ENCODE measurements at regions not wholly inside any gene's neighbourhood (a gene's known extent, or its start where the extent isn't known, plus 50 kb on each side); places are given as distances from the start of the nearest gene placed in this dataset.
"Not testable (repeated sequence)": the region's sequence is repeated elsewhere in the genome, so short reads cannot be mapped to it uniquely, and the experiment has no call there.

DNA sequence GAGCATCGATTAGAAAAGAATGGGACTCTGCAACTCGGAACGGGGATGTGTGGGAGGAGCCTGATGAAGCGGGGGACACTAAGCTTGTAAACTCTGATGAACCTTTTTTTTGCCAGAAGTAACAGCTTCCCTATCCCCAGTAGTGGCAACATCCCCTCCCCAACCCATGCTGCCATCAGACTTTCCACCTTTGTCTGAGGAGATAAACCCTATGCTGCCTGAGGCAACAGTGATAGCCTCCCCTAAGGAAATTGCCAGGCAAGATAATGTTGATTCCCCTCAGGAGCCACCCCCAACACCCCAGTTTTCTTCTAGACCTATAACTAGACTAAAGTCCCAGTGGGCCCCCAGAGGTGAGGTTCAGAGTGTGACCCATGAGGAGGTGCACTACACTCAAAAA is 173.7 kb downstream of the AKR1D1 start:
- no peaks in the 10 kb centered on the region for H3K36me3 ChIP-seq (ENCODE audit: insufficient read depth, low read length)
- no peaks in the 10 kb centered on the region for H3F3A ChIP-seq (ENCODE audit: insufficient read depth, low read length, poor library complexity, severe bottlenecking)
- H3K9me3 ChIP-seq (ENCODE audit: low read length): peaks cover 2% of the 10 kb centered on the region
- H2AFZ ChIP-seq (ENCODE audit: low read depth, low read length): no peak overlapping the region
- no peaks in the 10 kb centered on the region for H3K27me3 ChIP-seq (ENCODE audit: insufficient read depth, low read depth, low read length)
- H3K9ac ChIP-seq (ENCODE audit: low read length): no peak overlapping the region
- H3K4me3 ChIP-seq (ENCODE audit: low read length): no peak overlapping the region
- H3K4me2 ChIP-seq (ENCODE audit: low read length): no peak overlapping the region
- H3K27ac ChIP-seq (ENCODE audit: low read length): no peak overlapping the region
- no peak for TF ChIP-seq POLR2AphosphoS5 (IDR thresholded peaks at IDR 0.05)
- no peak for TF ChIP-seq MXI1 (conservative IDR thresholded peaks at IDR 0.05; ENCODE audit: poor library complexity, severe bottlenecking)
- TF ChIP-seq SMC3 (conservative IDR thresholded peaks at IDR 0.05; ENCODE audit: poor library complexity): no peak
- no peak for TF ChIP-seq EZH2 (IDR thresholded peaks at IDR 0.05; ENCODE audit: borderline replicate concordance, insufficient read depth, low read length, poor library complexity, severe bottlenecking)
- no peak for TF ChIP-seq EP300 (conservative IDR thresholded peaks at IDR 0.05; ENCODE audit: poor library complexity, severe bottlenecking)
- no peak for TF ChIP-seq TAF1 (IDR thresholded peaks at IDR 0.05; ENCODE audit: low read depth)
- TF ChIP-seq, protein P1, sequence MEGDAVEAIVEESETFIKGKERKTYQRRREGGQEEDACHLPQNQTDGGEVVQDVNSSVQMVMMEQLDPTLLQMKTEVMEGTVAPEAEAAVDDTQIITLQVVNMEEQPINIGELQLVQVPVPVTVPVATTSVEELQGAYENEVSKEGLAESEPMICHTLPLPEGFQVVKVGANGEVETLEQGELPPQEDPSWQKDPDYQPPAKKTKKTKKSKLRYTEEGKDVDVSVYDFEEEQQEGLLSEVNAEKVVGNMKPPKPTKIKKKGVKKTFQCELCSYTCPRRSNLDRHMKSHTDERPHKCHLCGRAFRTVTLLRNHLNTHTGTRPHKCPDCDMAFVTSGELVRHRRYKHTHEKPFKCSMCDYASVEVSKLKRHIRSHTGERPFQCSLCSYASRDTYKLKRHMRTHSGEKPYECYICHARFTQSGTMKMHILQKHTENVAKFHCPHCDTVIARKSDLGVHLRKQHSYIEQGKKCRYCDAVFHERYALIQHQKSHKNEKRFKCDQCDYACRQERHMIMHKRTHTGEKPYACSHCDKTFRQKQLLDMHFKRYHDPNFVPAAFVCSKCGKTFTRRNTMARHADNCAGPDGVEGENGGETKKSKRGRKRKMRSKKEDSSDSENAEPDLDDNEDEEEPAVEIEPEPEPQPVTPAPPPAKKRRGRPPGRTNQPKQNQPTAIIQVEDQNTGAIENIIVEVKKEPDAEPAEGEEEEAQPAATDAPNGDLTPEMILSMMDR (IDR thresholded peaks at IDR 0.05; ENCODE audit: poor library complexity, severe bottlenecking): no peak
- TF ChIP-seq RAD21 (conservative IDR thresholded peaks at IDR 0.05): no peak
- TF ChIP-seq, protein P2, sequence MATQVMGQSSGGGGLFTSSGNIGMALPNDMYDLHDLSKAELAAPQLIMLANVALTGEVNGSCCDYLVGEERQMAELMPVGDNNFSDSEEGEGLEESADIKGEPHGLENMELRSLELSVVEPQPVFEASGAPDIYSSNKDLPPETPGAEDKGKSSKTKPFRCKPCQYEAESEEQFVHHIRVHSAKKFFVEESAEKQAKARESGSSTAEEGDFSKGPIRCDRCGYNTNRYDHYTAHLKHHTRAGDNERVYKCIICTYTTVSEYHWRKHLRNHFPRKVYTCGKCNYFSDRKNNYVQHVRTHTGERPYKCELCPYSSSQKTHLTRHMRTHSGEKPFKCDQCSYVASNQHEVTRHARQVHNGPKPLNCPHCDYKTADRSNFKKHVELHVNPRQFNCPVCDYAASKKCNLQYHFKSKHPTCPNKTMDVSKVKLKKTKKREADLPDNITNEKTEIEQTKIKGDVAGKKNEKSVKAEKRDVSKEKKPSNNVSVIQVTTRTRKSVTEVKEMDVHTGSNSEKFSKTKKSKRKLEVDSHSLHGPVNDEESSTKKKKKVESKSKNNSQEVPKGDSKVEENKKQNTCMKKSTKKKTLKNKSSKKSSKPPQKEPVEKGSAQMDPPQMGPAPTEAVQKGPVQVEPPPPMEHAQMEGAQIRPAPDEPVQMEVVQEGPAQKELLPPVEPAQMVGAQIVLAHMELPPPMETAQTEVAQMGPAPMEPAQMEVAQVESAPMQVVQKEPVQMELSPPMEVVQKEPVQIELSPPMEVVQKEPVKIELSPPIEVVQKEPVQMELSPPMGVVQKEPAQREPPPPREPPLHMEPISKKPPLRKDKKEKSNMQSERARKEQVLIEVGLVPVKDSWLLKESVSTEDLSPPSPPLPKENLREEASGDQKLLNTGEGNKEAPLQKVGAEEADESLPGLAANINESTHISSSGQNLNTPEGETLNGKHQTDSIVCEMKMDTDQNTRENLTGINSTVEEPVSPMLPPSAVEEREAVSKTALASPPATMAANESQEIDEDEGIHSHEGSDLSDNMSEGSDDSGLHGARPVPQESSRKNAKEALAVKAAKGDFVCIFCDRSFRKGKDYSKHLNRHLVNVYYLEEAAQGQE (IDR thresholded peaks at IDR 0.05; ENCODE audit: borderline replicate concordance): no peak
- H4K20me1 ChIP-seq (ENCODE audit: insufficient read depth): no peaks in the 10 kb centered on the region
- H3K9me2 ChIP-seq (ENCODE audit: insufficient read depth, low read length): no peaks in the 10 kb centered on the region
- no peaks in the 10 kb centered on the region for H3K79me2 ChIP-seq (replicated peaks; ENCODE audit: insufficient read depth, low read length)

DNA sequence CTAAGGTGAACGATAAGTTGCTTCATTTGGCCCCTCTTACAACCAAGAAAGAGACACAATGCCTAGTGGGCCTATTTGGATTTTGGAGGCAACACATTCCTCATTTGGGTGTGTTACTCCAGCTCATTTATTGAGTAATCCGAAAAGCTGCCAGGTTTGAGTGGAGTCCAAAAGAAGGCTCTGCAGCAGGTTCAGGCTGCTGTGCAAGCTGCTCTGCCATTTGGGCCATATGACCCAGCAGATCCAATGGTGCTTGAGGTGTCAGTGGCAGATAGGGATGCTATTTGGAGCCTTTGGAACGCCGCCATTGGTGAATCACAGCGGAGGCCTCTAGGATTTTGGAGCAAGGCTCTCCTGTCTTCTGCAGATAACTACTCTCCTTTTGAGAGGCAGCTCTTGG is 176.4 kb downstream of the AKR1D1 start:
- H3K36me3 ChIP-seq (ENCODE audit: insufficient read depth, low read length); H3K9me2 ChIP-seq (ENCODE audit: insufficient read depth, low read length); H2AFZ ChIP-seq (ENCODE audit: low read depth, low read length); H4K20me1 ChIP-seq (ENCODE audit: insufficient read depth); H3K4me3 ChIP-seq (ENCODE audit: low read length); H3K79me2 ChIP-seq (replicated peaks; ENCODE audit: insufficient read depth, low read length); H3K9ac ChIP-seq (ENCODE audit: low read length); H3K9me3 ChIP-seq (ENCODE audit: low read length); H3F3A ChIP-seq (ENCODE audit: insufficient read depth, low read length, poor library complexity, severe bottlenecking); H3K4me2 ChIP-seq (ENCODE audit: low read length); H3K27me3 ChIP-seq (ENCODE audit: insufficient read depth, low read depth, low read length); H3K27ac ChIP-seq (ENCODE audit: low read length): not testable (repeated sequence)

DNA sequence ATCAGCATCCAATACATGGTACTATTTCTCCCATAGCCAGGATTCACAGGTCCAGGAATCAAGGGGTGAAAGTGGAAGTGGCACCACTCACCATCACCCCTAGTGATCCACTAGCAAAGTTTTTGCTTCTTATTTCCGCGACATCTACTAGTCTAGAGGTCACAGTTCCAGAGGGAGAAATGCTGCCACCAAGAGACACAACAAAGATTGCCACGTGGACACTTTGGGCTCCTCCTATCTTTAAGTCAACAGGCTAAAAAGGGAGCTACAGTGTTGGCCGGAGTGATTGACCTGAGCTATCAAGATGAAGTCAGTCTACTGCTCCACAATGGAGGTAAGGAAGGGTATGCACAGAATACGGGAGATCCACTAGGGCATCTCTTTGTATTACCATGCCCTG is 178.2 kb downstream of the AKR1D1 start:
- H3K79me2 ChIP-seq (replicated peaks; ENCODE audit: insufficient read depth, low read length): no peaks in the 10 kb centered on the region
- H3K4me2 ChIP-seq (ENCODE audit: low read length): no peak overlapping the region
- no peaks in the 10 kb centered on the region for H4K20me1 ChIP-seq (ENCODE audit: insufficient read depth)
- peaks cover 2% of the 10 kb centered on the region for H3K9me3 ChIP-seq (ENCODE audit: low read length)
- no peaks in the 10 kb centered on the region for H3K36me3 ChIP-seq (ENCODE audit: insufficient read depth, low read length)
- H3K27ac ChIP-seq (ENCODE audit: low read length): no peak overlapping the region
- no peaks in the 10 kb centered on the region for H3F3A ChIP-seq (ENCODE audit: insufficient read depth, low read length, poor library complexity, severe bottlenecking)
- H3K4me3 ChIP-seq (ENCODE audit: low read length): no peak overlapping the region
- H3K9me2 ChIP-seq (ENCODE audit: insufficient read depth, low read length): no peaks in the 10 kb centered on the region
- H3K9ac ChIP-seq (ENCODE audit: low read length): no peak overlapping the region
- no peak for TF ChIP-seq POLR2AphosphoS5 (IDR thresholded peaks at IDR 0.05)
- no peak for TF ChIP-seq SMC3 (conservative IDR thresholded peaks at IDR 0.05; ENCODE audit: poor library complexity)
- TF ChIP-seq RAD21 (conservative IDR thresholded peaks at IDR 0.05): no peak
- TF ChIP-seq, protein P2 (IDR thresholded peaks at IDR 0.05; ENCODE audit: borderline replicate concordance): no peak
- TF ChIP-seq EP300 (conservative IDR thresholded peaks at IDR 0.05; ENCODE audit: poor library complexity, severe bottlenecking): no peak
- no peak for TF ChIP-seq EZH2 (IDR thresholded peaks at IDR 0.05; ENCODE audit: borderline replicate concordance, insufficient read depth, low read length, poor library complexity, severe bottlenecking)
- TF ChIP-seq MXI1 (conservative IDR thresholded peaks at IDR 0.05; ENCODE audit: poor library complexity, severe bottlenecking): no peak
- no peak for TF ChIP-seq TAF1 (IDR thresholded peaks at IDR 0.05; ENCODE audit: low read depth)
- TF ChIP-seq, protein P1 (IDR thresholded peaks at IDR 0.05; ENCODE audit: poor library complexity, severe bottlenecking): no peak
- H3K27me3 ChIP-seq (ENCODE audit: insufficient read depth, low read depth, low read length): no peaks in the 10 kb centered on the region
- no peak overlapping the region for H2AFZ ChIP-seq (ENCODE audit: low read depth, low read length)

Measured in neural cell (in vitro differentiated cells).